Ovary (tissue), 3 donors: ENCODE measurements at regions not wholly inside any gene's neighbourhood (a gene's known extent, or its start where the extent isn't known, plus 50 kb on each side); places are given as distances from the start of the nearest gene placed in this dataset.

Experiments used
- EP300 ChIP-seq: sonication (generic); formaldehyde crosslinking; IDR thresholded peaks from one replicate; pipeline ENCODE4 v1.6.1; 2017; ENCODE audit warnings: antibody characterized with exemption
- POLR2A ChIP-seq: fragments of 450-650 bp; IDR thresholded peaks from one replicate; pipeline ENCODE4 v1.6.1; 2017; ENCODE audit warnings: antibody characterized with exemption, mild to moderate bottlenecking, moderate library complexity
- TF ChIP-seq, protein P1 (sequence below), 3 donors: fragments of 450-650 bp in 2 of 3; fragments of 200-600 bp in 1 of 3; IDR thresholded peaks; one replicate each; pipeline versions ENCODE4 v1.5.1 to v1.8.0; 2016 to 2022; ENCODE audit warnings: antibody characterized with exemption in 3 of 3, mild to moderate bottlenecking in 1 of 3
- donor health status: DM: no; HTN: no; CAD: no.

GRCh38 chr6:43977404-43978111, 149.7 kb downstream of the MRPL14 start:
- TF ChIP-seq, protein P1, sequence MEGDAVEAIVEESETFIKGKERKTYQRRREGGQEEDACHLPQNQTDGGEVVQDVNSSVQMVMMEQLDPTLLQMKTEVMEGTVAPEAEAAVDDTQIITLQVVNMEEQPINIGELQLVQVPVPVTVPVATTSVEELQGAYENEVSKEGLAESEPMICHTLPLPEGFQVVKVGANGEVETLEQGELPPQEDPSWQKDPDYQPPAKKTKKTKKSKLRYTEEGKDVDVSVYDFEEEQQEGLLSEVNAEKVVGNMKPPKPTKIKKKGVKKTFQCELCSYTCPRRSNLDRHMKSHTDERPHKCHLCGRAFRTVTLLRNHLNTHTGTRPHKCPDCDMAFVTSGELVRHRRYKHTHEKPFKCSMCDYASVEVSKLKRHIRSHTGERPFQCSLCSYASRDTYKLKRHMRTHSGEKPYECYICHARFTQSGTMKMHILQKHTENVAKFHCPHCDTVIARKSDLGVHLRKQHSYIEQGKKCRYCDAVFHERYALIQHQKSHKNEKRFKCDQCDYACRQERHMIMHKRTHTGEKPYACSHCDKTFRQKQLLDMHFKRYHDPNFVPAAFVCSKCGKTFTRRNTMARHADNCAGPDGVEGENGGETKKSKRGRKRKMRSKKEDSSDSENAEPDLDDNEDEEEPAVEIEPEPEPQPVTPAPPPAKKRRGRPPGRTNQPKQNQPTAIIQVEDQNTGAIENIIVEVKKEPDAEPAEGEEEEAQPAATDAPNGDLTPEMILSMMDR (IDR thresholded peaks at IDR 0.05) = no peak
- TF ChIP-seq POLR2A = no peak
- TF ChIP-seq EP300 = no peak
